H9 (cell line): ENCODE measurements at regions not wholly inside any gene's neighbourhood (a gene's known extent, or its start where the extent isn't known, plus 50 kb on each side); places are given as distances from the start of the nearest gene placed in this dataset.

Experiments
- DNase-seq: peaks from one replicate; pipeline ENCODE4 v3.0.0-alpha.2; 2017
- H2AFZ ChIP-seq: one replicate; pipeline ENCODE4 v1.6.1; 2013; ENCODE audit warnings: mild to moderate bottlenecking, low read length, control low read depth, moderate library complexity
- H2AK5ac ChIP-seq: 2 replicates; pipeline ENCODE4 v1.6.1; 2013; ENCODE audit warnings: low read length, control low read depth, mixed read lengths; ENCODE audit not compliant: insufficient read length
- H2BK120ac ChIP-seq: one replicate; pipeline ENCODE4 v1.6.1; 2013; ENCODE audit warnings: low read depth, mild to moderate bottlenecking, low read length, control low read depth, inconsistent platforms; ENCODE audit not compliant: poor library complexity, severe bottlenecking
- H2BK12ac ChIP-seq: 2 replicates; pipeline ENCODE4 v1.6.1; 2013; ENCODE audit warnings: low read length, control low read depth, mixed read lengths, low read depth; ENCODE audit not compliant: insufficient read length
- H2BK15ac ChIP-seq: 2 replicates; pipeline ENCODE4 v1.6.1; 2013; ENCODE audit warnings: low read depth, low read length, control low read depth
- H2BK20ac ChIP-seq: one replicate; pipeline ENCODE4 v1.6.1; 2013; ENCODE audit warnings: low read depth, mild to moderate bottlenecking, low read length, control low read depth, inconsistent platforms; ENCODE audit not compliant: poor library complexity, severe bottlenecking
- H2BK5ac ChIP-seq: 2 replicates; pipeline ENCODE4 v1.6.1; 2013; ENCODE audit warnings: low read length, control low read depth, mixed read lengths; ENCODE audit not compliant: insufficient read length
- H3K14ac ChIP-seq: 2 replicates; pipeline ENCODE4 v1.6.1; 2013; ENCODE audit warnings: low read length, control low read depth; ENCODE audit not compliant: insufficient read depth
- H3K18ac ChIP-seq: 2 replicates; pipeline ENCODE4 v1.6.1; 2013; ENCODE audit warnings: low read depth, mild to moderate bottlenecking, mixed read lengths, low read length, control low read depth; ENCODE audit not compliant: insufficient read length
- H3K23ac ChIP-seq: 2 replicates; pipeline ENCODE4 v1.6.1; 2013; ENCODE audit warnings: low read length, control low read depth, mixed read lengths, low read depth; ENCODE audit not compliant: insufficient read length
- H3K23me2 ChIP-seq: 2 replicates; pipeline ENCODE4 v1.6.1; 2013; ENCODE audit warnings: low read depth, mild to moderate bottlenecking, mixed read lengths, low read length, control low read depth; ENCODE audit not compliant: insufficient read length, poor library complexity, severe bottlenecking
- H3K27ac ChIP-seq: 2 replicates; pipeline ENCODE4 v1.5.1; 2013; ENCODE audit warnings: low read length, control low read depth, mixed read lengths, low read depth; ENCODE audit not compliant: insufficient read length
- H3K27me3 ChIP-seq: 2 replicates; pipeline ENCODE4 v1.6.1; 2013; ENCODE audit warnings: low read length, control low read depth, inconsistent platforms; ENCODE audit not compliant: insufficient read depth
- H3K4ac ChIP-seq: 2 replicates; pipeline ENCODE4 v1.6.1; 2013; ENCODE audit warnings: low read depth, mild to moderate bottlenecking, control low read depth, inconsistent platforms, low read length, moderate library complexity
- H3K4me1 ChIP-seq: 2 replicates; pipeline ENCODE4 v1.6.1; 2013; ENCODE audit warnings: low read length, control low read depth, inconsistent platforms; ENCODE audit not compliant: insufficient read depth
- H3K4me2 ChIP-seq: 2 replicates; pipeline ENCODE4 v1.6.1; 2013; ENCODE audit warnings: low read length, control low read depth, mixed read lengths; ENCODE audit not compliant: insufficient read length, insufficient read depth
- H3K56ac ChIP-seq: 2 replicates; pipeline ENCODE4 v1.6.1; 2013; ENCODE audit warnings: low read depth, mild to moderate bottlenecking, mixed read lengths, low read length, control low read depth; ENCODE audit not compliant: insufficient read length
- H3K79me1 ChIP-seq: 2 replicates; pipeline ENCODE4 v1.6.1; 2013; ENCODE audit warnings: low read depth, mild to moderate bottlenecking, moderate library complexity, low read length, control low read depth, inconsistent platforms; ENCODE audit not compliant: insufficient read depth, poor library complexity, severe bottlenecking
- H3K79me2 ChIP-seq: 2 replicates; pipeline ENCODE4 v1.6.1; 2013; ENCODE audit warnings: low read length, control low read depth, inconsistent platforms; ENCODE audit not compliant: insufficient read depth
- H3K9ac ChIP-seq: 2 replicates; pipeline ENCODE4 v1.6.1; 2013; ENCODE audit warnings: low read length, control low read depth, mixed read lengths; ENCODE audit not compliant: insufficient read length; ENCODE audit errors: extremely low read depth
- H3K9me3 ChIP-seq: one replicate; pipeline ENCODE4 v1.6.1; 2013; ENCODE audit warnings: low read depth, low read length, inconsistent platforms; ENCODE audit not compliant: control insufficient read depth
- H3T11ph ChIP-seq: one replicate; pipeline ENCODE4 v1.6.1; 2013; ENCODE audit warnings: mild to moderate bottlenecking, low read length, control low read depth, inconsistent platforms
- H4K20me1 ChIP-seq: one replicate; pipeline ENCODE4 v1.6.1; 2013; ENCODE audit not compliant: control insufficient read depth, insufficient read length, insufficient read depth
- H4K5ac ChIP-seq: 2 replicates; pipeline ENCODE4 v1.6.1; 2013; ENCODE audit warnings: low read depth, mild to moderate bottlenecking, mixed read lengths, low read length, control low read depth; ENCODE audit not compliant: insufficient read length
- H4K8ac ChIP-seq: replicated peaks from 2 replicates; pipeline ENCODE4 v1.6.1; 2013; ENCODE audit warnings: low read length, control low read depth, mixed read lengths, low read depth; ENCODE audit not compliant: insufficient read length
- H4K91ac ChIP-seq: 2 replicates; pipeline ENCODE4 v1.6.1; 2013; ENCODE audit warnings: low read depth, mild to moderate bottlenecking, moderate library complexity, mixed read lengths, low read length, control low read depth; ENCODE audit not compliant: insufficient read length
- H3K27ac Mint-ChIP-seq, 3 experiments: 2 replicates in 2 of 3; 3 replicates in 1 of 3; pipeline ENCODE4 v1.8.0; 2020 to 2021; ENCODE audit warnings: mixed read lengths in 3 of 3, mild to moderate bottlenecking in 1 of 3, moderate library complexity in 1 of 3
- H3K27me3 Mint-ChIP-seq: 2 replicates; pipeline ENCODE4 v1.8.0; 2021; ENCODE audit warnings: low read depth, mild to moderate bottlenecking, moderate library complexity, mixed read lengths
- H3K36me3 Mint-ChIP-seq, 3 experiments: 2 replicates in 2 of 3; 3 replicates in 1 of 3; pipeline ENCODE4 v1.8.0; 2020 to 2021; ENCODE audit warnings: low read depth in 3 of 3, mixed read lengths in 3 of 3; ENCODE audit not compliant: insufficient read depth in 1 of 3
- H3K4me1 Mint-ChIP-seq, 2 experiments: 2 replicates each; pipeline ENCODE4 v1.8.0; 2020; ENCODE audit warnings: mixed read lengths in 2 of 2
- H3K4me3 Mint-ChIP-seq, 2 experiments: 2 replicates in 1 of 2; 3 replicates in 1 of 2; pipeline ENCODE4 v1.8.0; 2020 to 2021; ENCODE audit warnings: mild to moderate bottlenecking in 2 of 2, mixed read lengths in 2 of 2, moderate library complexity in 1 of 2
- H3K9me3 Mint-ChIP-seq, 2 experiments: 2 replicates in 1 of 2; 3 replicates in 1 of 2; pipeline ENCODE4 v1.8.0; 2020; ENCODE audit warnings: mild to moderate bottlenecking in 2 of 2, mixed read lengths in 2 of 2, moderate library complexity in 1 of 2
- CTCF ChIP-seq: fragments of 200-600 bp; sonication (generic); conservative IDR thresholded peaks from 3 replicates; pipeline ENCODE4 v1.8.0; 2021; ENCODE audit warnings: antibody characterized with exemption, mild to moderate bottlenecking
- WGBS: extraction: QIAGEN DNeasy Blood & Tissue Kit; methylation state at CpG from one replicate; pipeline ENCODE4 v1.1.7; 2013; ENCODE audit warnings: missing lambda C conversion rate, low lambda C conversion rate, mixed read lengths; ENCODE audit not compliant: insufficient read length; ENCODE audit errors: extremely low coverage; 5-methylcytosine and 5-hydroxymethylcytosine counted together

- Histone ChIP-seq H3K23ac (no peak overlapping the region), H2BK5ac (no peak overlapping the region), H3K9ac (no peak overlapping the region), H3K14ac (no peak overlapping the region), H3K27ac (no peak overlapping the region), H3K9me3 (no peaks in the 10 kb centered on the region), H3K56ac (no peak overlapping the region), H4K8ac (no peak overlapping the region), H2BK15ac (no peak overlapping the region), H3K4ac (no peak overlapping the region), H4K5ac (no peak overlapping the region), H2AFZ (no peak overlapping the region), H3K4me1 (no peaks in the 10 kb centered on the region), H3K79me2 (no peaks in the 10 kb centered on the region), H2BK12ac (no peak overlapping the region), H3K18ac (no peak overlapping the region), H3K23me2 (no peaks in the 10 kb centered on the region), H2AK5ac (no peak overlapping the region), H4K91ac (no peak overlapping the region), H4K20me1 (no peaks in the 10 kb centered on the region), H2BK20ac (no peak overlapping the region), H2BK120ac (no peak overlapping the region), H3K79me1 (no peaks in the 10 kb centered on the region), H3T11ph (no peak overlapping the region), H3K27me3 (no peaks in the 10 kb centered on the region), H3K4me2 (no peak overlapping the region)
- DNase-seq = no peak
- H3K4me1 Mint-ChIP-seq = peaks cover 0 to 5% of the 10 kb centered on the region in 2 experiments; a peak in 2 of 4 replicates
- WGBS = no CpG with 5 or more reads among the region's 1 CpG
- no peaks in the 10 kb centered on the region for H3K27me3 Mint-ChIP-seq
- H3K9me3 Mint-ChIP-seq = no peaks in the 10 kb centered on the region
- no peak for TF ChIP-seq CTCF
- no peak overlapping the region for H3K27ac Mint-ChIP-seq
- peaks cover 0 to 4% (median 0%) of the 10 kb centered on the region in 3 experiments; a peak in 1 of 7 replicates for H3K36me3 Mint-ChIP-seq
- no peak overlapping the region for H3K4me3 Mint-ChIP-seq
Observed at GRCh38 chr3:62975566-62975965, 100.3 kb upstream of the CADPS start.
